IPS-20b (cell line): ENCODE measurements at regions not wholly inside any gene's neighbourhood (a gene's known extent, or its start where the extent isn't known, plus 50 kb on each side); places are given as distances from the start of the nearest gene placed in this dataset.
"Not testable (repeated sequence)": the region's sequence is repeated elsewhere in the genome, so short reads cannot be mapped to it uniquely, and the experiment has no call there.

Experiments
- H3K27ac ChIP-seq: one replicate; pipeline ENCODE4 v1.5.1; 2013; ENCODE audit warnings: low read length
- H3K27me3 ChIP-seq: 2 replicates; pipeline ENCODE4 v1.6.1; 2013; ENCODE audit warnings: mild to moderate bottlenecking, low read length, inconsistent platforms; ENCODE audit not compliant: insufficient read depth
- H3K36me3 ChIP-seq: 2 replicates; pipeline ENCODE4 v1.6.1; 2013; ENCODE audit warnings: low read depth, mild to moderate bottlenecking, inconsistent platforms, low read length, moderate library complexity; ENCODE audit not compliant: insufficient read depth
- H3K4me1 ChIP-seq: 2 replicates; pipeline ENCODE4 v1.6.1; 2013; ENCODE audit warnings: mild to moderate bottlenecking, control low read depth, inconsistent platforms, low read length, moderate library complexity; ENCODE audit not compliant: insufficient read depth
- H3K4me3 ChIP-seq: 2 replicates; pipeline ENCODE4 v1.5.1; 2013; ENCODE audit warnings: mild to moderate bottlenecking, low read length, inconsistent platforms
- H3K9ac ChIP-seq: 2 replicates; pipeline ENCODE4 v1.6.1; 2013; ENCODE audit warnings: low read depth, mild to moderate bottlenecking, inconsistent platforms, low read length, moderate library complexity
- H3K9me3 ChIP-seq: 2 replicates; pipeline ENCODE4 v1.6.1; 2013; ENCODE audit warnings: mild to moderate bottlenecking, low read depth, low read length, inconsistent platforms; ENCODE audit not compliant: insufficient read depth

- H3K36me3 ChIP-seq, H3K27me3 ChIP-seq, H3K27ac ChIP-seq, H3K4me1 ChIP-seq, H3K9ac ChIP-seq, H3K4me3 ChIP-seq: not testable (repeated sequence)
- peaks cover 12% of the 10 kb centered on the region for H3K9me3 ChIP-seq
Measured at GRCh38 chr1:221262677-221263076, 383.4 kb downstream of the HLX start.

GRCh38 chr1:221263831-221264767 is 384.9 kb downstream of the HLX start:
- H3K27me3 ChIP-seq = no peaks in the 10 kb centered on the region
- H3K4me3 ChIP-seq = no peak overlapping the region
- H3K9me3 ChIP-seq = peaks cover 12% of the 10 kb centered on the region
- H3K36me3 ChIP-seq = no peaks in the 10 kb centered on the region
- no peak overlapping the region for H3K27ac ChIP-seq
- no peak overlapping the region; the same call in 1 of the 2 replicates for H3K9ac ChIP-seq
- H3K4me1 ChIP-seq = 0 out of 2 replicates have a peak, but pooled peaks cover 3% of the 10 kb centered on the region

GRCh38 chr1:221264848-221265247 is 385.6 kb downstream of the HLX start:
- Histone ChIP-seq H3K9ac (no peak overlapping the region; the same call in 1 of the 2 replicates), H3K27me3 (no peaks in the 10 kb centered on the region), H3K4me1 (0 out of 2 replicates have a peak, but pooled peaks cover 3% of the 10 kb centered on the region), H3K4me3 (no peak overlapping the region), H3K36me3 (no peaks in the 10 kb centered on the region), H3K9me3 (peaks cover 12% of the 10 kb centered on the region), H3K27ac (no peak overlapping the region)

- H3K4me1 ChIP-seq = 0 out of 2 replicates have a peak, but pooled peaks cover 3% of the 10 kb centered on the region
Measured at GRCh38 chr1:221268295-221268694, 389.1 kb downstream of the HLX start.

GRCh38 chr1:221271701-221272100 is 392.5 kb downstream of the HLX start:
- no peak overlapping the region for H3K27ac ChIP-seq
- no peak overlapping the region for H3K9ac ChIP-seq
- H3K36me3 ChIP-seq = no peaks in the 10 kb centered on the region
- no peak overlapping the region for H3K4me3 ChIP-seq
- no peaks in the 10 kb centered on the region for H3K9me3 ChIP-seq
- no peaks in the 10 kb centered on the region; the same call in 1 of the 2 replicates for H3K4me1 ChIP-seq
- no peaks in the 10 kb centered on the region for H3K27me3 ChIP-seq

More at GRCh38 chr1:221268295-221268694, 389.1 kb downstream of the HLX start:
- Histone ChIP-seq H3K27me3 (no peaks in the 10 kb centered on the region), H3K36me3 (no peaks in the 10 kb centered on the region), H3K4me3 (no peak overlapping the region), H3K9me3 (peaks cover 5% of the 10 kb centered on the region), H3K27ac (no peak overlapping the region), H3K9ac (no peak overlapping the region)

GRCh38 chr1:221272940-221273339 is 393.7 kb downstream of the HLX start:
- H3K9ac ChIP-seq = no peak overlapping the region
- no peak overlapping the region for H3K27ac ChIP-seq
- H3K4me1 ChIP-seq = no peaks in the 10 kb centered on the region; the same call in 1 of the 2 replicates
- no peak overlapping the region for H3K4me3 ChIP-seq
- H3K9me3 ChIP-seq = no peaks in the 10 kb centered on the region
- H3K36me3 ChIP-seq = no peaks in the 10 kb centered on the region
- no peaks in the 10 kb centered on the region for H3K27me3 ChIP-seq

GRCh38 chr1:221274373-221274772 is 395.1 kb downstream of the HLX start:
- H3K4me3 ChIP-seq = no peak overlapping the region
- no peaks in the 10 kb centered on the region for H3K27me3 ChIP-seq
- H3K9ac ChIP-seq = no peak overlapping the region
- no peaks in the 10 kb centered on the region for H3K36me3 ChIP-seq
- H3K4me1 ChIP-seq = no peaks in the 10 kb centered on the region; the same call in 1 of the 2 replicates
- H3K9me3 ChIP-seq = no peaks in the 10 kb centered on the region
- no peak overlapping the region for H3K27ac ChIP-seq

GRCh38 chr1:221276896-221277409 is 397.7 kb downstream of the HLX start:
- H3K27me3 ChIP-seq = no peaks in the 10 kb centered on the region
- H3K4me3 ChIP-seq = no peak overlapping the region
- no peak overlapping the region for H3K27ac ChIP-seq
- H3K4me1 ChIP-seq = no peaks in the 10 kb centered on the region; the same call in 1 of the 2 replicates
- no peak overlapping the region for H3K9ac ChIP-seq
- no peaks in the 10 kb centered on the region for H3K9me3 ChIP-seq
- H3K36me3 ChIP-seq = no peaks in the 10 kb centered on the region

- no peak overlapping the region for H3K27ac ChIP-seq
- H3K27me3 ChIP-seq = no peaks in the 10 kb centered on the region
- no peaks in the 10 kb centered on the region; the same call in 1 of the 2 replicates for H3K4me1 ChIP-seq
- no peaks in the 10 kb centered on the region for H3K36me3 ChIP-seq
- no peak overlapping the region for H3K4me3 ChIP-seq
- no peaks in the 10 kb centered on the region for H3K9me3 ChIP-seq
- no peak overlapping the region for H3K9ac ChIP-seq
Measured at GRCh38 chr1:221279146-221279545, 399.9 kb downstream of the HLX start.

- no peak overlapping the region for H3K27ac ChIP-seq
- H3K4me3 ChIP-seq = no peak overlapping the region
- no peaks in the 10 kb centered on the region for H3K27me3 ChIP-seq
- H3K4me1 ChIP-seq = 0 out of 2 replicates have a peak, but pooled peaks cover 2% of the 10 kb centered on the region
- H3K36me3 ChIP-seq = no peaks in the 10 kb centered on the region
- no peaks in the 10 kb centered on the region for H3K9me3 ChIP-seq
- H3K9ac ChIP-seq = no peak overlapping the region
Measured at GRCh38 chr1:221283532-221283931, 404.3 kb downstream of the HLX start.

GRCh38 chr1:221284028-221284427 is 404.8 kb downstream of the HLX start:
- no peak overlapping the region for H3K9ac ChIP-seq
- H3K27ac ChIP-seq = no peak overlapping the region
- no peaks in the 10 kb centered on the region for H3K9me3 ChIP-seq
- no peaks in the 10 kb centered on the region for H3K36me3 ChIP-seq
- no peak overlapping the region for H3K4me3 ChIP-seq
- H3K4me1 ChIP-seq = 0 out of 2 replicates have a peak, but pooled peaks cover 2% of the 10 kb centered on the region
- H3K27me3 ChIP-seq = no peaks in the 10 kb centered on the region

GRCh38 chr1:221284991-221285390 is 405.7 kb downstream of the HLX start:
- not testable (repeated sequence) for H3K9ac ChIP-seq, H3K4me3 ChIP-seq, H3K36me3 ChIP-seq, H3K27me3 ChIP-seq, H3K4me1 ChIP-seq, H3K9me3 ChIP-seq, H3K27ac ChIP-seq
